ENCODE measurements at regions not wholly inside any gene's neighbourhood (a gene's known extent, or its start where the extent isn't known, plus 50 kb on each side); places are given as distances from the start of the nearest gene placed in this dataset.
"Not testable (repeated sequence)": the region's sequence is repeated elsewhere in the genome, so short reads cannot be mapped to it uniquely, and the experiment has no call there.

DNA sequence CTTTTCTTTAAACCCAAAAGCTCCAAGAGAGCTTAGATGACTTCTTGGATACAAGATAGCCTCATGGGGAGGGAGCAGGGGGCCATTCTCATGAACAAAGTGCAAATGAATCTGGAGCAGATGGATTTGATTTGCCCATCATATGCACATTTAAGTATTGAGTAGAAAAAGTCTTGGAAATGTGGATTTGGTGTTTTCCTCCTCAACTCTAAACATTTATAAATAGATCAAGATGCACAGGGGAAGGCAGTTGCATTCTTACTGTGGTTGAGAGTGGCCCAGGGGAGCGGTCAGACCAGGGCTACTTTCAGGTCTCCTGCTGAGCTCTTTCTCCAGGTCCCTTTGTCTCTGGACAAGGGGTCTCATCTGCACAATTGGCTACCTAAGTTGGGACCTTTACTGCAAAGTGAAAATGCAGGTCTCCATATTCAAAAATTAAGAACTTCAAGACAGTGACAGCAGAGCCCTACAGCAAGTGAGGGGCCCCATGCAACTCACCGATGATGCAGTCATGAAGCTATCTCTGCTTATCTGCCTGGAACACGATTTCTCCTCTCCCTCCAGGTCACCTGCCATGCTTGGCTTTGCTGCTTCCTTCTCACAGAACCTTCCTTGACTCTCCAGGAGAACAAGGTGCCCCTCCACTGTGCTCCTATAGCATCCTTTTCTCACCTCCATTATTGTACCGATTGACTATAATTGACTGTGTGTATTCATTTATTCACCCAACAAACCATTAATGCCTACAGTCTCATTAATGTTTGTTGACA lies 145.4 kb downstream of the LPIN1 start:
- Histone ChIP-seq H3K9me3 (peaks cover 0 to 9% (median 0%) of the 10 kb centered on the region in 4 donors), H3K4me3 (no peak overlapping the region), H3K36me3 (no peaks in the 10 kb centered on the region), H3K4me1 (no peaks in the 10 kb centered on the region), H3K27ac (no peak overlapping the region), H3K27me3 (no peaks in the 10 kb centered on the region)
- WGBS, 2 donors, result 82 to 93% methylated on average over 4 of the region's 4 CpGs
- intact Hi-C loops (cut with DNase I), result no loop called here
- TF ChIP-seq CTCF (IDR thresholded peaks at IDR 0.05), result no peak
- no peak for TF ChIP-seq POLR2A (IDR thresholded peaks at IDR 0.05)
- no peak for TF ChIP-seq EP300 (IDR thresholded peaks at IDR 0.05)
- DNase-seq, result no peak

DNA sequence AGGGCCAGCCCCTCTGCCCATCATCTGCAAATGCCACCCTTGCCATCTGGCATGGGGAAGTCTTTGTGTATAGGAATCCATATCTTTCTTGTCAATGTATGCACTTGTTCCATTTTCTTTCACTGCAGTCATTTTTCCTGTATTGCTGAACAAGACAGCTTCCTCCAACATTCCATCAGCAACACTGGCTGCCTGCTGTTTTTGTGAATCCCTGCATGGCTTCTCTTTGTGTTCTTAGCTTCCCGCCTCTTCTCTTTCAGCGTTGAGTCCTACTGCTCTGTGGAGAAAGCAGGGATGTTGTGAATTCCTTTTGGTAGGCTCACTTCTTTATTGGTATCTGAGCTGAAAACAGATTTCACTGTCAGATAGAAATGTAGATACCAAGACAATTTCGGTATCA lies 150.0 kb downstream of the LPIN1 start:
- Histone ChIP-seq H3K27ac (no peak overlapping the region), H3K36me3 (no peaks in the 10 kb centered on the region), H3K9me3 (no peaks in the 10 kb centered on the region), H3K27me3 (no peaks in the 10 kb centered on the region), H3K4me1 (no peaks in the 10 kb centered on the region), H3K4me3 (no peak overlapping the region)
- no peak for DNase-seq
- TF ChIP-seq CTCF (IDR thresholded peaks at IDR 0.05), result no peak
- TF ChIP-seq POLR2A (IDR thresholded peaks at IDR 0.05), result no peak
- TF ChIP-seq EP300 (IDR thresholded peaks at IDR 0.05), result no peak
- TF ChIP-seq POLR2AphosphoS5 (IDR thresholded peaks at IDR 0.05), result no peak
- intact Hi-C loops (cut with DNase I), result no loop called here
- 71 to 78% methylated on average over 3 of the region's 3 CpGs for WGBS, 2 donors

DNA sequence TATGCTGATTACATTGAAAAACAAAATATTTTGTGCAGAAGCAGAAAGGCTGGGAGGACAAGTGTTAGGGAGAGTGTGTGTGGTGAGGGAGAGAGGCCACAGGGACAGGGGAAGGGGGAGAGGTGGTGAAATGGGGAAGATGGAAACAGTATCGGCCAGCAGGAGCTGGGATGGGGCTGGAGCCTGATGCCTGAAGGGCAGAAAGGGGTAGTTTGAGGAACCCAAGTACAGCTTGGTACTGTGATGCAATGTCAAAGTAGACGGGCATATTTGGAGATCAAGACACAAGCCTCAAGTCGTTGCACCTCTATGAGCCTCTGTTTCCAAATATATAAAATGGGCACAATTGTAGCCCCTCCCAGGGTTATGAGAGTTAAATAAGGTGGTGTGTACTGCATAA lies 152.1 kb downstream of the LPIN1 start:
- 67 to 81% methylated on average over 3 of the region's 3 CpGs for WGBS, 2 donors
- no peaks in the 10 kb centered on the region for H3K27me3 ChIP-seq
- H3K9me3 ChIP-seq, result no peaks in the 10 kb centered on the region
- no peak for TF ChIP-seq EP300 (IDR thresholded peaks at IDR 0.05)
- no peak for TF ChIP-seq POLR2A (IDR thresholded peaks at IDR 0.05)
- no peak for TF ChIP-seq CTCF (IDR thresholded peaks at IDR 0.05)
- TF ChIP-seq POLR2AphosphoS5 (IDR thresholded peaks at IDR 0.05), result no peak
- no peaks in the 10 kb centered on the region for H3K36me3 ChIP-seq
- no peak overlapping the region for H3K27ac ChIP-seq
- H3K4me1 ChIP-seq, result no peaks in the 10 kb centered on the region
- no peak overlapping the region for H3K4me3 ChIP-seq
- intact Hi-C loops (cut with DNase I), result no loop called here
- DNase-seq, result no peak

- H3K27ac ChIP-seq, result no peak overlapping the region
- TF ChIP-seq POLR2AphosphoS5 (IDR thresholded peaks at IDR 0.05) (no peak), EP300 (IDR thresholded peaks at IDR 0.05) (no peak), POLR2A (IDR thresholded peaks at IDR 0.05) (no peak), CTCF (IDR thresholded peaks at IDR 0.05) (no peak)
- no peaks in the 10 kb centered on the region for H3K4me1 ChIP-seq
- WGBS, 2 donors, result 87 to 88% methylated on average over 7 of the region's 7 CpGs
- no peaks in the 10 kb centered on the region for H3K9me3 ChIP-seq
- no peak for DNase-seq
- no peaks in the 10 kb centered on the region for H3K36me3 ChIP-seq
- intact Hi-C loops (cut with DNase I), result no loop called here
- no peaks in the 10 kb centered on the region for H3K27me3 ChIP-seq
- no peak overlapping the region for H3K4me3 ChIP-seq
These were observed 152.9 kb downstream of the LPIN1 start for GRCh38 chr2:11899264-11899818.

GRCh38 chr2:11900891-11901290 lies 154.5 kb downstream of the LPIN1 start:
- DNase-seq; H3K27ac ChIP-seq; intact Hi-C loops (cut with DNase I); H3K36me3 ChIP-seq; H3K27me3 ChIP-seq; H3K4me1 ChIP-seq; H3K4me3 ChIP-seq; H3K9me3 ChIP-seq: not testable (repeated sequence)
- 75 to 83% methylated on average over 4 of the region's 4 CpGs for WGBS, 2 donors
